H1 (cell line): ENCODE measurements at regions not wholly inside any gene's neighbourhood (a gene's known extent, or its start where the extent isn't known, plus 50 kb on each side); places are given as distances from the start of the nearest gene placed in this dataset.

Experiments
- CTCF ChIA-PET: fragments of 300-600 bp; sonication (Branson Sonifier 250); formaldehyde crosslinking; loops from one replicate; lab custom pipeline; 2021; ENCODE audit not compliant: partially characterized antibody; lab: Charles Lee
- POLR2A ChIA-PET: fragments of 300-600 bp; sonication (Branson Sonifier 250); formaldehyde crosslinking; loops from one replicate; lab custom pipeline; 2021; ENCODE audit warnings: inconsistent platforms; ENCODE audit not compliant: partially characterized antibody; lab: Charles Lee
- DNase-seq, 2 experiments: peaks; one replicate each; pipeline versions ENCODE4 v3.0.0 to v3.0.0-alpha.2; 2010 to 2022; ENCODE audit warnings: low spot score in 2 of 2, low read depth in 1 of 2, mixed read lengths in 1 of 2
- FAIRE-seq: peaks from 2 replicates; lab custom pipeline; 2011; peaks lifted over from hg19 to GRCh38; lab: Jason Lieb, UNC
- H2AFZ ChIP-seq: 2 replicates; pipeline ENCODE4 v1.8.1; 2012; ENCODE audit warnings: low read length, inconsistent platforms
- H2AK5ac ChIP-seq: 2 replicates; pipeline ENCODE4 v1.6.1; 2013; ENCODE audit warnings: low read depth, low read length
- H2BK120ac ChIP-seq: replicated peaks from 2 replicates; pipeline ENCODE3; 2013; ENCODE audit warnings: low read depth, low read length, inconsistent platforms
- H2BK12ac ChIP-seq: 2 replicates; pipeline ENCODE4 v1.6.1; 2013; ENCODE audit warnings: low read depth, low read length
- H2BK15ac ChIP-seq: 2 replicates; pipeline ENCODE4 v1.6.1; 2013; ENCODE audit warnings: low read length
- H2BK20ac ChIP-seq: 2 replicates; pipeline ENCODE4 v1.6.1; 2013; ENCODE audit warnings: low read length
- H2BK5ac ChIP-seq: 2 replicates; pipeline ENCODE4 v1.6.1; 2013; ENCODE audit warnings: low read depth, low read length
- H3K14ac ChIP-seq: 2 replicates; pipeline ENCODE4 v1.6.1; 2013; ENCODE audit warnings: inconsistent platforms; ENCODE audit not compliant: insufficient read length
- H3K18ac ChIP-seq: 2 replicates; pipeline ENCODE4 v1.6.1; 2013; ENCODE audit warnings: low read length; ENCODE audit errors: extremely low read depth
- H3K23ac ChIP-seq: 2 replicates; pipeline ENCODE4 v1.6.1; 2013; ENCODE audit warnings: inconsistent platforms; ENCODE audit not compliant: insufficient read length
- H3K23me2 ChIP-seq: 2 replicates; pipeline ENCODE4 v1.6.1; 2013; ENCODE audit warnings: low read depth, low read length
- H3K27ac ChIP-seq: 2 replicates; pipeline ENCODE4 v1.6.1; 2011; ENCODE audit warnings: low read depth, low read length, inconsistent platforms
- H3K27me3 ChIP-seq, 4 experiments: replicated peaks in 1 of 4; 1 replicate in 1 of 4; 2 replicates in 3 of 4; pipeline versions ENCODE4 v1.6.1 to v1.8.1; 2011 to 2013; ENCODE audit warnings: low read length in 3 of 4, mild to moderate bottlenecking in 3 of 4, inconsistent platforms in 2 of 4, mixed read lengths in 2 of 4, moderate library complexity in 1 of 4; ENCODE audit not compliant: control insufficient read depth in 3 of 4, insufficient read depth in 3 of 4; ENCODE audit errors: extremely low read depth in 1 of 4
- H3K36me3 ChIP-seq, 4 experiments: 2 replicates each; pipeline versions ENCODE4 v1.6.1 to v1.8.1; 2011 to 2013; ENCODE audit warnings: mild to moderate bottlenecking in 4 of 4, low read length in 3 of 4, moderate library complexity in 2 of 4, control low read depth in 1 of 4, inconsistent platforms in 1 of 4; ENCODE audit not compliant: insufficient read depth in 4 of 4, control insufficient read depth in 2 of 4
- H3K4ac ChIP-seq: replicated peaks from 2 replicates; pipeline ENCODE3; 2013; ENCODE audit warnings: low read length, low read depth, mixed read lengths, inconsistent platforms; ENCODE audit not compliant: insufficient read length
- H3K4me1 ChIP-seq, 4 experiments: replicated peaks in 1 of 4; 1 replicate in 1 of 4; 2 replicates in 3 of 4; pipeline versions ENCODE4 v1.6.1 to v1.8.1; 2011 to 2013; ENCODE audit warnings: low read length in 3 of 4, inconsistent platforms in 2 of 4, mixed read lengths in 1 of 4; ENCODE audit not compliant: insufficient read depth in 4 of 4, control insufficient read depth in 3 of 4
- H3K4me2 ChIP-seq, 2 experiments: 2 replicates each; pipeline versions ENCODE4 v1.6.1 to v1.8.1; 2011 to 2013; ENCODE audit warnings: low read depth in 2 of 2, low read length in 2 of 2, control low read depth in 1 of 2, inconsistent platforms in 1 of 2, mild to moderate bottlenecking in 1 of 2; ENCODE audit not compliant: insufficient read depth in 1 of 2
- H3K4me3 ChIP-seq, 4 experiments: fragments of 200-600, 300-600 bp in 1 of 4; sonication (generic), shearing (Covaris generic), sonication (Bioruptor Twin) in 1 of 4; 2 replicates each; pipeline versions ENCODE4 v1.5.1 to v1.8.1; 2011 to 2016; ENCODE audit warnings: low read length in 4 of 4, low read depth in 3 of 4, control low read depth in 2 of 4, inconsistent platforms in 2 of 4, mild to moderate bottlenecking in 2 of 4, mixed read lengths in 1 of 4, moderate library complexity in 1 of 4; ENCODE audit not compliant: insufficient read depth in 2 of 4; ENCODE audit errors: extremely low read depth in 1 of 4
- H3K56ac ChIP-seq: replicated peaks from 2 replicates; pipeline ENCODE3; 2013; ENCODE audit warnings: low read depth, mild to moderate bottlenecking, mixed read lengths, low read length, inconsistent platforms; ENCODE audit not compliant: insufficient read length
- H3K79me1 ChIP-seq: 2 replicates; pipeline ENCODE4 v1.6.1; 2013; ENCODE audit warnings: low read depth, low read length, control low read depth
- H3K79me2 ChIP-seq, 2 experiments: 2 replicates each; pipeline versions ENCODE4 v1.6.1 to v1.8.1; 2012 to 2013; ENCODE audit warnings: low read length in 2 of 2, mild to moderate bottlenecking in 2 of 2, inconsistent platforms in 1 of 2; ENCODE audit not compliant: insufficient read depth in 2 of 2, control insufficient read depth in 1 of 2
- H3K9ac ChIP-seq, 4 experiments: replicated peaks in 1 of 4; 1 replicate in 1 of 4; 2 replicates in 3 of 4; pipeline versions ENCODE4 v1.6.1 to v1.8.1; 2011 to 2013; ENCODE audit warnings: low read depth in 3 of 4, low read length in 3 of 4, control low read depth in 2 of 4, mild to moderate bottlenecking in 2 of 4, moderate library complexity in 2 of 4, inconsistent platforms in 1 of 4; ENCODE audit errors: extremely low read depth in 1 of 4
- H3K9me3 ChIP-seq, 2 experiments: 2 replicates each; pipeline versions ENCODE4 v1.6.1 to v1.8.1; 2012 to 2013; ENCODE audit warnings: mild to moderate bottlenecking in 2 of 2, moderate library complexity in 2 of 2, control low read depth in 1 of 2, inconsistent platforms in 1 of 2, low read depth in 1 of 2, low read length in 1 of 2, mixed read lengths in 1 of 2; ENCODE audit not compliant: insufficient read depth in 2 of 2
- H4K20me1 ChIP-seq, 2 experiments: replicated peaks in 1 of 2; 2 replicates each; pipeline versions ENCODE3 to v1.8.1; 2011 to 2013; ENCODE audit warnings: inconsistent platforms in 2 of 2, low read length in 2 of 2, mild to moderate bottlenecking in 1 of 2; ENCODE audit not compliant: insufficient read depth in 2 of 2, control insufficient read depth in 1 of 2
- H4K5ac ChIP-seq: 2 replicates; pipeline ENCODE4 v1.6.1; 2013; ENCODE audit warnings: low read length, low read depth, mixed read lengths, inconsistent platforms; ENCODE audit not compliant: insufficient read length
- H4K8ac ChIP-seq: 2 replicates; pipeline ENCODE4 v1.8.0; 2013; ENCODE audit warnings: mild to moderate bottlenecking, moderate library complexity, low read length, inconsistent platforms; ENCODE audit not compliant: insufficient read depth; ENCODE audit errors: extremely low read depth
- H4K91ac ChIP-seq: replicated peaks from 2 replicates; pipeline ENCODE3; 2013; ENCODE audit warnings: low read length, mixed read lengths, inconsistent platforms; ENCODE audit not compliant: insufficient read length
- NRF1 ChIP-seq: IDR thresholded peaks from 2 replicates; pipeline ENCODE4 v1.6.1; 2011; ENCODE audit warnings: mild to moderate bottlenecking, low read depth, low read length, improper control_type of control experiment
- WGBS, 2 experiments: shearing (Covaris generic) in 1 of 2; methylation state at CpG; one replicate each; pipeline versions ENCODE4 v1.1.6 to v1.1.7; 2013 to 2015; ENCODE audit warnings: low lambda C conversion rate in 2 of 2, mixed read lengths in 2 of 2, inconsistent platforms in 1 of 2, low coverage in 1 of 2, missing lambda C conversion rate in 1 of 2; ENCODE audit not compliant: insufficient replicate concordance in 2 of 2, insufficient coverage in 1 of 2, insufficient read length in 1 of 2; ENCODE audit errors: extremely low coverage in 1 of 2, missing lambda C conversion rate in 1 of 2; 5-methylcytosine and 5-hydroxymethylcytosine counted together

- no peaks in the 10 kb centered on the region for H3K36me3 ChIP-seq
- no peak overlapping the region for H3K18ac ChIP-seq
- 98% methylated on average over 4 of the region's 4 CpGs; no CpG with 5 or more reads in 1 of the 2 experiments for WGBS, 2 experiments
- H3K4me3 ChIP-seq, result no peak overlapping the region
- no peak overlapping the region for H4K91ac ChIP-seq
- POLR2A ChIA-PET, result no interaction called here
- no peaks in the 10 kb centered on the region for H3K79me1 ChIP-seq
- no peak for DNase-seq
- H2BK15ac ChIP-seq, result no peak overlapping the region; the same call in 1 of the 2 replicates
- no peaks in the 10 kb centered on the region for H4K20me1 ChIP-seq
- no peak overlapping the region for H3K23ac ChIP-seq
- no peak overlapping the region for H3K9ac ChIP-seq
- no peak overlapping the region for H3K4ac ChIP-seq
- H3K9me3 ChIP-seq, result no peaks in the 10 kb centered on the region
- H3K4me1 ChIP-seq, result no peaks in the 10 kb centered on the region
- no peak overlapping the region for H3K14ac ChIP-seq
- no peaks in the 10 kb centered on the region for H3K79me2 ChIP-seq
- no peak overlapping the region for H3K4me2 ChIP-seq
- no peak overlapping the region for H4K8ac ChIP-seq
- H2BK5ac ChIP-seq, result no peak overlapping the region
- H3K56ac ChIP-seq, result no peak overlapping the region
- no peak overlapping the region for H2BK12ac ChIP-seq
- CTCF ChIA-PET, result no interaction called here
- no peak overlapping the region for H2AK5ac ChIP-seq
- no peaks in the 10 kb centered on the region for H3K27me3 ChIP-seq
- H2BK120ac ChIP-seq, result no peak overlapping the region
- FAIRE-seq, result no peak
- H4K5ac ChIP-seq, result no peak overlapping the region
- no peaks in the 10 kb centered on the region for H3K23me2 ChIP-seq
- H2BK20ac ChIP-seq, result no peak overlapping the region
- no peak overlapping the region for H2AFZ ChIP-seq
- H3K27ac ChIP-seq, result no peak overlapping the region
- TF ChIP-seq NRF1, result no peak
These were observed 218.9 kb downstream of the EPHA4 start for GRCh38 chr2:221353201-221353600.
